ENCODE measurements at regions not wholly inside any gene's neighbourhood (a gene's known extent, or its start where the extent isn't known, plus 50 kb on each side); places are given as distances from the start of the nearest gene placed in this dataset.
"Not testable (repeated sequence)": the region's sequence is repeated elsewhere in the genome, so short reads cannot be mapped to it uniquely, and the experiment has no call there.

GRCh38 chr9:93750045-93750444, 173.7 kb downstream of the PHF2 start:
- DNase-seq: no peak
- TF ChIP-seq CTCF (IDR thresholded peaks at IDR 0.05; ENCODE audit: borderline replicate concordance, extremely low read depth, low read length, poor library complexity, severe bottlenecking) (no peak), EZH2 (IDR thresholded peaks at IDR 0.05; ENCODE audit: borderline replicate concordance, low read depth, low read length, severe bottlenecking) (no peak)
- Histone ChIP-seq H3K36me3 (ENCODE audit: insufficient read depth, low read length) (no peaks in the 10 kb centered on the region), H3K4me1 (ENCODE audit: insufficient read depth, low read length) (no peaks in the 10 kb centered on the region), H2AFZ (ENCODE audit: low read depth, low read length) (no peak overlapping the region), H3K27ac (ENCODE audit: low read length) (no peak overlapping the region), H3K9me3 (ENCODE audit: insufficient read depth, low read length, severe bottlenecking) (peaks cover 12% of the 10 kb centered on the region), H3K27me3 (ENCODE audit: insufficient read depth, low read length, poor library complexity) (no peaks in the 10 kb centered on the region), H3K4me3 (ENCODE audit: low read depth in 1 of 2, low read length in 2 of 2) (no peak overlapping the region), H4K20me1 (ENCODE audit: insufficient read depth, low read length) (no peaks in the 10 kb centered on the region), H3K79me2 (ENCODE audit: insufficient read depth, low read length) (no peaks in the 10 kb centered on the region), H3K4me2 (ENCODE audit: insufficient read depth, low read length) (no peak overlapping the region), H3K9ac (ENCODE audit: low read depth, low read length) (no peak overlapping the region)
- no peak for ATAC-seq (ENCODE audit: insufficient read depth, low read depth)

GRCh38 chr9:93748827-93749226, 172.4 kb downstream of the PHF2 start:
- not testable (repeated sequence) for H3K79me2 ChIP-seq (ENCODE audit: insufficient read depth, low read length); ATAC-seq (ENCODE audit: insufficient read depth, low read depth); H3K27ac ChIP-seq (ENCODE audit: low read length); H4K20me1 ChIP-seq (ENCODE audit: insufficient read depth, low read length); H3K36me3 ChIP-seq (ENCODE audit: insufficient read depth, low read length); H2AFZ ChIP-seq (ENCODE audit: low read depth, low read length); H3K27me3 ChIP-seq (ENCODE audit: insufficient read depth, low read length, poor library complexity); H3K4me1 ChIP-seq (ENCODE audit: insufficient read depth, low read length); H3K4me2 ChIP-seq (ENCODE audit: insufficient read depth, low read length); H3K4me3 ChIP-seq (ENCODE audit: low read depth in 1 of 2, low read length in 2 of 2); H3K9ac ChIP-seq (ENCODE audit: low read depth, low read length)
- H3K9me3 ChIP-seq (ENCODE audit: insufficient read depth, low read length, severe bottlenecking): peaks cover 12% of the 10 kb centered on the region
- peak; percentile 10 for DNase-seq

- Histone ChIP-seq H3K4me2 (ENCODE audit: insufficient read depth, low read length) (no peak overlapping the region), H3K9ac (ENCODE audit: low read depth, low read length) (no peak overlapping the region), H3K36me3 (ENCODE audit: insufficient read depth, low read length) (no peaks in the 10 kb centered on the region), H3K9me3 (ENCODE audit: insufficient read depth, low read length, severe bottlenecking) (peaks cover 9% of the 10 kb centered on the region), H3K4me3 (ENCODE audit: low read depth in 1 of 2, low read length in 2 of 2) (no peak overlapping the region), H3K79me2 (ENCODE audit: insufficient read depth, low read length) (no peaks in the 10 kb centered on the region), H3K4me1 (ENCODE audit: insufficient read depth, low read length) (no peaks in the 10 kb centered on the region), H3K27ac (ENCODE audit: low read length) (no peak overlapping the region), H3K27me3 (ENCODE audit: insufficient read depth, low read length, poor library complexity) (peaks cover 5% of the 10 kb centered on the region), H4K20me1 (ENCODE audit: insufficient read depth, low read length) (no peaks in the 10 kb centered on the region), H2AFZ (ENCODE audit: low read depth, low read length) (no peak overlapping the region)
- ATAC-seq (ENCODE audit: insufficient read depth, low read depth) (no peak), DNase-seq (no peak)
- TF ChIP-seq EZH2 (IDR thresholded peaks at IDR 0.05; ENCODE audit: borderline replicate concordance, low read depth, low read length, severe bottlenecking): no peak
- no peak for TF ChIP-seq CTCF (IDR thresholded peaks at IDR 0.05; ENCODE audit: borderline replicate concordance, extremely low read depth, low read length, poor library complexity, severe bottlenecking)
These were observed 155.6 kb downstream of the PHF2 start for GRCh38 chr9:93731963-93732362.

- ATAC-seq (ENCODE audit: insufficient read depth, low read depth) (no peak), DNase-seq (no peak)
- Histone ChIP-seq H3K4me2 (ENCODE audit: insufficient read depth, low read length) (no peak overlapping the region), H2AFZ (ENCODE audit: low read depth, low read length) (no peak overlapping the region), H4K20me1 (ENCODE audit: insufficient read depth, low read length) (no peaks in the 10 kb centered on the region), H3K27ac (ENCODE audit: low read length) (no peak overlapping the region), H3K9ac (ENCODE audit: low read depth, low read length) (no peak overlapping the region), H3K9me3 (ENCODE audit: insufficient read depth, low read length, severe bottlenecking) (peaks cover 9% of the 10 kb centered on the region), H3K79me2 (ENCODE audit: insufficient read depth, low read length) (no peaks in the 10 kb centered on the region), H3K4me1 (ENCODE audit: insufficient read depth, low read length) (no peaks in the 10 kb centered on the region), H3K27me3 (ENCODE audit: insufficient read depth, low read length, poor library complexity) (peaks cover 5% of the 10 kb centered on the region), H3K4me3 (ENCODE audit: low read depth in 1 of 2, low read length in 2 of 2) (no peak overlapping the region), H3K36me3 (ENCODE audit: insufficient read depth, low read length) (no peaks in the 10 kb centered on the region)
- TF ChIP-seq EZH2 (IDR thresholded peaks at IDR 0.05; ENCODE audit: borderline replicate concordance, low read depth, low read length, severe bottlenecking): no peak
- TF ChIP-seq CTCF (IDR thresholded peaks at IDR 0.05; ENCODE audit: borderline replicate concordance, extremely low read depth, low read length, poor library complexity, severe bottlenecking): no peak
These were observed 154.3 kb downstream of the PHF2 start for GRCh38 chr9:93730648-93731047.

All from DND-41 (cell line).